Stimulated activated CD8-positive, alpha-beta memory T cell treated with anti-CD3 and anti-CD28 coated beads, Interleukin-7, amount 100 ng/mL, for 1 hour (primary cell): ENCODE measurements at regions not wholly inside any gene's neighbourhood (a gene's known extent, or its start where the extent isn't known, plus 50 kb on each side); places are given as distances from the start of the nearest gene placed in this dataset.

ENCODE experiments used
- DNase-seq, 2 donors: peaks; one replicate each; pipeline ENCODE4 v3.0.0-alpha.2; 2020; ENCODE audit warnings: low read depth in 2 of 2

GRCh38 chr19:27793128-27793643 is 1419.8 kb downstream of the UQCRFS1 start:
- DNase-seq, result no peak

GRCh38 chr19:27792576-27793127 is 1420.3 kb downstream of the UQCRFS1 start:
- no peak for DNase-seq

- DNase-seq, result no peak
Observed at GRCh38 chr19:27780367-27781075, 1432.4 kb downstream of the UQCRFS1 start.

GRCh38 chr19:27779954-27780353 is 1433.0 kb downstream of the UQCRFS1 start:
- no peak for DNase-seq

- DNase-seq, result no peak
Observed at GRCh38 chr19:27777726-27778125, 1435.2 kb downstream of the UQCRFS1 start.

GRCh38 chr19:27777242-27777641 is 1435.7 kb downstream of the UQCRFS1 start:
- DNase-seq, result no peak

GRCh38 chr19:27776524-27776923 is 1436.4 kb downstream of the UQCRFS1 start:
- no peak for DNase-seq

GRCh38 chr19:27776020-27776419 is 1436.9 kb downstream of the UQCRFS1 start:
- no peak for DNase-seq

GRCh38 chr19:27775395-27775794 is 1437.6 kb downstream of the UQCRFS1 start:
- DNase-seq, result no peak

GRCh38 chr19:27774827-27775226 is 1438.1 kb downstream of the UQCRFS1 start:
- no peak for DNase-seq

GRCh38 chr19:27774337-27774736 is 1438.6 kb downstream of the UQCRFS1 start:
- no peak for DNase-seq

- DNase-seq, result no peak
Observed at GRCh38 chr19:27773318-27774094, 1439.4 kb downstream of the UQCRFS1 start.

- DNase-seq, result no peak
Observed at GRCh38 chr19:27772059-27772458, 1440.9 kb downstream of the UQCRFS1 start.

- DNase-seq, result no peak
Observed at GRCh38 chr19:27770095-27770494, 1442.9 kb downstream of the UQCRFS1 start.

GRCh38 chr19:27767234-27767633 is 1445.7 kb downstream of the UQCRFS1 start:
- no peak for DNase-seq

GRCh38 chr19:27765912-27766725 is 1446.8 kb downstream of the UQCRFS1 start:
- no peak for DNase-seq

GRCh38 chr19:27765397-27765796 is 1447.6 kb downstream of the UQCRFS1 start:
- no peak for DNase-seq

- no peak for DNase-seq
Observed at GRCh38 chr19:27764186-27764804, 1448.7 kb downstream of the UQCRFS1 start.

- DNase-seq, result no peak
Observed at GRCh38 chr19:27762933-27763332, 1450.0 kb downstream of the UQCRFS1 start.

GRCh38 chr19:27759896-27760295 is 1453.1 kb downstream of the UQCRFS1 start:
- no peak for DNase-seq
